ENCODE measurements at regions not wholly inside any gene's neighbourhood (a gene's known extent, or its start where the extent isn't known, plus 50 kb on each side); places are given as distances from the start of the nearest gene placed in this dataset.

- no peaks in the 10 kb centered on the region for H3K4me1 Mint-ChIP-seq (ENCODE audit: low read depth, unreplicated experiment)
- DNase-seq = no peak
- H3K27ac Mint-ChIP-seq (ENCODE audit: unreplicated experiment) = no peak overlapping the region
- H3K4me3 Mint-ChIP-seq (ENCODE audit: unreplicated experiment) = no peak overlapping the region
- no peak for TF ChIP-seq CTCF (IDR thresholded peaks at IDR 0.05; ENCODE audit: partially characterized antibody, unreplicated experiment)
- H3K36me3 Mint-ChIP-seq (ENCODE audit: unreplicated experiment) = no peaks in the 10 kb centered on the region
- no peaks in the 10 kb centered on the region for H3K27me3 Mint-ChIP-seq (ENCODE audit: unreplicated experiment)
- no peaks in the 10 kb centered on the region for H3K9me3 Mint-ChIP-seq (ENCODE audit: unreplicated experiment)
These were observed 1520.1 kb downstream of the PCDH18 start for GRCh38 chr4:136012220-136012619.

GRCh38 chr4:136009258-136009832 lies 1522.9 kb downstream of the PCDH18 start:
- no peak overlapping the region for H3K4me3 Mint-ChIP-seq (ENCODE audit: unreplicated experiment)
- TF ChIP-seq CTCF (IDR thresholded peaks at IDR 0.05; ENCODE audit: partially characterized antibody, unreplicated experiment) = no peak
- H3K27me3 Mint-ChIP-seq (ENCODE audit: unreplicated experiment) = no peaks in the 10 kb centered on the region
- no peaks in the 10 kb centered on the region for H3K36me3 Mint-ChIP-seq (ENCODE audit: unreplicated experiment)
- no peak overlapping the region for H3K27ac Mint-ChIP-seq (ENCODE audit: unreplicated experiment)
- no peaks in the 10 kb centered on the region for H3K4me1 Mint-ChIP-seq (ENCODE audit: low read depth, unreplicated experiment)
- H3K9me3 Mint-ChIP-seq (ENCODE audit: unreplicated experiment) = no peaks in the 10 kb centered on the region
- DNase-seq = no peak

GRCh38 chr4:136007991-136008390 lies 1524.3 kb downstream of the PCDH18 start:
- H3K36me3 Mint-ChIP-seq (ENCODE audit: unreplicated experiment) = no peaks in the 10 kb centered on the region
- no peaks in the 10 kb centered on the region for H3K27me3 Mint-ChIP-seq (ENCODE audit: unreplicated experiment)
- no peak overlapping the region for H3K27ac Mint-ChIP-seq (ENCODE audit: unreplicated experiment)
- no peaks in the 10 kb centered on the region for H3K4me1 Mint-ChIP-seq (ENCODE audit: low read depth, unreplicated experiment)
- no peak for TF ChIP-seq CTCF (IDR thresholded peaks at IDR 0.05; ENCODE audit: partially characterized antibody, unreplicated experiment)
- no peak for DNase-seq
- H3K9me3 Mint-ChIP-seq (ENCODE audit: unreplicated experiment) = no peaks in the 10 kb centered on the region
- H3K4me3 Mint-ChIP-seq (ENCODE audit: unreplicated experiment) = no peak overlapping the region

GRCh38 chr4:136002316-136002715 lies 1530.0 kb downstream of the PCDH18 start:
- H3K9me3 Mint-ChIP-seq (ENCODE audit: unreplicated experiment) = no peaks in the 10 kb centered on the region
- no peak overlapping the region for H3K4me3 Mint-ChIP-seq (ENCODE audit: unreplicated experiment)
- no peaks in the 10 kb centered on the region for H3K27me3 Mint-ChIP-seq (ENCODE audit: unreplicated experiment)
- no peaks in the 10 kb centered on the region for H3K36me3 Mint-ChIP-seq (ENCODE audit: unreplicated experiment)
- H3K27ac Mint-ChIP-seq (ENCODE audit: unreplicated experiment) = no peak overlapping the region
- DNase-seq = no peak
- no peak for TF ChIP-seq CTCF (IDR thresholded peaks at IDR 0.05; ENCODE audit: partially characterized antibody, unreplicated experiment)
- H3K4me1 Mint-ChIP-seq (ENCODE audit: low read depth, unreplicated experiment) = no peaks in the 10 kb centered on the region

- no peaks in the 10 kb centered on the region for H3K9me3 Mint-ChIP-seq (ENCODE audit: unreplicated experiment)
- no peaks in the 10 kb centered on the region for H3K27me3 Mint-ChIP-seq (ENCODE audit: unreplicated experiment)
These were observed 1530.5 kb downstream of the PCDH18 start for GRCh38 chr4:136001791-136002190.

More at GRCh38 chr4:136001791-136002190, 1530.5 kb downstream of the PCDH18 start:
- DNase-seq = no peak
- H3K27ac Mint-ChIP-seq (ENCODE audit: unreplicated experiment) = no peak overlapping the region
- no peak overlapping the region for H3K4me3 Mint-ChIP-seq (ENCODE audit: unreplicated experiment)
- TF ChIP-seq CTCF (IDR thresholded peaks at IDR 0.05; ENCODE audit: partially characterized antibody, unreplicated experiment) = no peak
- H3K4me1 Mint-ChIP-seq (ENCODE audit: low read depth, unreplicated experiment) = no peaks in the 10 kb centered on the region
- no peaks in the 10 kb centered on the region for H3K36me3 Mint-ChIP-seq (ENCODE audit: unreplicated experiment)

Data from glutamatergic neuron (in vitro differentiated cells).